Ectodermal cell (in vitro differentiated cells): ENCODE measurements at regions not wholly inside any gene's neighbourhood (a gene's known extent, or its start where the extent isn't known, plus 50 kb on each side); places are given as distances from the start of the nearest gene placed in this dataset.

ENCODE experiments used
- H3K27ac ChIP-seq: 2 replicates; pipeline ENCODE4 v1.7.0; 2013; ENCODE audit warnings: mild to moderate bottlenecking, low read depth, low read length; ENCODE audit not compliant: insufficient read depth, poor library complexity, severe bottlenecking
- H3K27me3 ChIP-seq: 2 replicates; pipeline ENCODE4 v1.7.0; 2013; ENCODE audit warnings: mild to moderate bottlenecking, low read length; ENCODE audit not compliant: insufficient read depth, control insufficient read depth, poor library complexity, severe bottlenecking
- H3K36me3 ChIP-seq: one replicate; pipeline ENCODE4 v1.7.0; 2013; ENCODE audit warnings: low read length; ENCODE audit not compliant: control insufficient read depth, insufficient read depth
- H3K4me1 ChIP-seq: one replicate; pipeline ENCODE4 v1.7.0; 2013; ENCODE audit warnings: low read length; ENCODE audit not compliant: control insufficient read depth, insufficient read depth
- H3K4me3 ChIP-seq: 2 replicates; pipeline ENCODE4 v1.7.0; 2013; ENCODE audit warnings: low read depth, low read length, control low read depth; ENCODE audit not compliant: insufficient read depth
- H3K9me3 ChIP-seq: 2 replicates; pipeline ENCODE4 v1.7.0; 2013; ENCODE audit warnings: mild to moderate bottlenecking, low read length, moderate library complexity; ENCODE audit not compliant: control insufficient read depth
- WGBS, 2 experiments: methylation state at CpG; one replicate each; pipeline ENCODE4 v1.1.7; 2013; ENCODE audit warnings: missing lambda C conversion rate in 2 of 2; 5-methylcytosine and 5-hydroxymethylcytosine counted together

- no peaks in the 10 kb centered on the region for H3K36me3 ChIP-seq
- no peaks in the 10 kb centered on the region for H3K4me1 ChIP-seq
- WGBS, 2 experiments = 92 to 97% methylated on average over 7 of the region's 7 CpGs
- no peaks in the 10 kb centered on the region for H3K9me3 ChIP-seq
- H3K27me3 ChIP-seq = no peaks in the 10 kb centered on the region
- H3K4me3 ChIP-seq = no peak overlapping the region
- no peak overlapping the region for H3K27ac ChIP-seq
Observed at GRCh38 chr13:21970172-21970571, 299.3 kb downstream of the FGF9 start.

GRCh38 chr13:21970918-21971317, 300.0 kb downstream of the FGF9 start:
- Histone ChIP-seq H3K4me1 (no peaks in the 10 kb centered on the region), H3K4me3 (no peak overlapping the region), H3K36me3 (no peaks in the 10 kb centered on the region), H3K9me3 (no peaks in the 10 kb centered on the region), H3K27ac (no peak overlapping the region), H3K27me3 (no peaks in the 10 kb centered on the region)
- WGBS, 2 experiments = 92 to 93% methylated on average over 4 of the region's 4 CpGs

- Histone ChIP-seq H3K9me3 (no peaks in the 10 kb centered on the region), H3K27ac (no peak overlapping the region), H3K27me3 (no peaks in the 10 kb centered on the region), H3K4me3 (no peak overlapping the region), H3K36me3 (no peaks in the 10 kb centered on the region), H3K4me1 (no peaks in the 10 kb centered on the region)
- WGBS, 2 experiments = 92 to 93% methylated on average over 6 to 7 of the region's 7 CpGs
Observed at GRCh38 chr13:21971662-21972621, 301.1 kb downstream of the FGF9 start.

- H3K4me1 ChIP-seq = no peaks in the 10 kb centered on the region
- H3K27me3 ChIP-seq = no peaks in the 10 kb centered on the region
- no peaks in the 10 kb centered on the region for H3K9me3 ChIP-seq
- H3K4me3 ChIP-seq = no peak overlapping the region
- no peak overlapping the region for H3K27ac ChIP-seq
- H3K36me3 ChIP-seq = no peaks in the 10 kb centered on the region
- 92 to 95% methylated on average over 19 of the region's 19 CpGs for WGBS, 2 experiments
Observed at GRCh38 chr13:21973437-21974125, 302.7 kb downstream of the FGF9 start.

- no peaks in the 10 kb centered on the region for H3K4me1 ChIP-seq
- no peaks in the 10 kb centered on the region for H3K27me3 ChIP-seq
- no peaks in the 10 kb centered on the region for H3K9me3 ChIP-seq
- H3K4me3 ChIP-seq = no peak overlapping the region
- H3K27ac ChIP-seq = no peak overlapping the region
- no peaks in the 10 kb centered on the region for H3K36me3 ChIP-seq
- 90 to 92% methylated on average over 8 of the region's 8 CpGs for WGBS, 2 experiments
Observed at GRCh38 chr13:21974741-21975140, 303.9 kb downstream of the FGF9 start.

DNA sequence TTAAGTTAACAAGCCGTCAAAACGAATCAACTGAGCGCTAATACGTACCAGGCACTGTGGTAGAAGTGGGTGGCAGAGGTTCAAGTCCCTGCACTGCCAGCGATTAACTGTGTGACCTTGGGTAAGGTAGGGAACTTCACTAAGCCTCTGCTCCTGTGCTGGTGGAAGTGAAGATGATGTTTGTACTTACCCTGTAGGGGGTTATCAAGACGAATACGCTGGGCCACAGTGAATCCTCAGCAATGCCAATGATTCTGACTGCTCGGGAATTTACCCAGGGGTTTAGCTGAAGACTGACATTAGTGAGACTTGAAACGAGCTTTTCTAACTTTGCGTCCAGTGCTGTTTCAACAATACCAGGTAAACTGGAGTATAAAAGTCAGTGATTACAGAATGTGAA, 305.3 kb downstream of the FGF9 start:
- no peaks in the 10 kb centered on the region for H3K4me1 ChIP-seq

GRCh38 chr13:21979161-21979806, 308.4 kb downstream of the FGF9 start:
- H3K4me1 ChIP-seq = no peaks in the 10 kb centered on the region
- WGBS, 2 experiments = 93 to 94% methylated on average over 18 of the region's 20 CpGs
- H3K36me3 ChIP-seq = no peaks in the 10 kb centered on the region
- no peaks in the 10 kb centered on the region for H3K27me3 ChIP-seq
- H3K27ac ChIP-seq = no peak overlapping the region
- H3K9me3 ChIP-seq = no peaks in the 10 kb centered on the region
- H3K4me3 ChIP-seq = no peak overlapping the region

More for the DNA sequence above, 305.3 kb downstream of the FGF9 start:
- H3K27ac ChIP-seq = no peak overlapping the region
- WGBS, 2 experiments = 80 to 82% methylated on average over 10 of the region's 10 CpGs
- no peaks in the 10 kb centered on the region for H3K36me3 ChIP-seq
- no peaks in the 10 kb centered on the region for H3K27me3 ChIP-seq
- H3K9me3 ChIP-seq = no peaks in the 10 kb centered on the region
- no peak overlapping the region for H3K4me3 ChIP-seq

- no peaks in the 10 kb centered on the region for H3K27me3 ChIP-seq
- no peak overlapping the region for H3K27ac ChIP-seq
- no peaks in the 10 kb centered on the region for H3K9me3 ChIP-seq
- H3K36me3 ChIP-seq = no peaks in the 10 kb centered on the region
- H3K4me1 ChIP-seq = no peaks in the 10 kb centered on the region
- no peak overlapping the region for H3K4me3 ChIP-seq
- WGBS, 2 experiments = 84 to 92% methylated on average over 2 of the region's 2 CpGs
Observed at GRCh38 chr13:21980049-21980448, 309.2 kb downstream of the FGF9 start.

- no peaks in the 10 kb centered on the region for H3K27me3 ChIP-seq
- no peaks in the 10 kb centered on the region for H3K4me1 ChIP-seq
- H3K36me3 ChIP-seq = no peaks in the 10 kb centered on the region
- no peak overlapping the region for H3K27ac ChIP-seq
- peaks cover 2% of the 10 kb centered on the region for H3K9me3 ChIP-seq
- H3K4me3 ChIP-seq = no peak overlapping the region
- 92 to 95% methylated on average over 4 of the region's 4 CpGs for WGBS, 2 experiments
Observed at GRCh38 chr13:21984156-21984555, 313.3 kb downstream of the FGF9 start.

- no peaks in the 10 kb centered on the region for H3K36me3 ChIP-seq
- H3K9me3 ChIP-seq = peaks cover 2% of the 10 kb centered on the region
- H3K27ac ChIP-seq = no peak overlapping the region
- 89 to 90% methylated on average over 10 of the region's 10 CpGs for WGBS, 2 experiments
- H3K4me1 ChIP-seq = no peaks in the 10 kb centered on the region
- no peaks in the 10 kb centered on the region for H3K27me3 ChIP-seq
- no peak overlapping the region for H3K4me3 ChIP-seq
Observed at GRCh38 chr13:21986602-21987001, 315.7 kb downstream of the FGF9 start.
